ENCODE measurements at regions not wholly inside any gene's neighbourhood (a gene's known extent, or its start where the extent isn't known, plus 50 kb on each side); places are given as distances from the start of the nearest gene placed in this dataset.
A peak's percentile ranks its signal among the peaks of the same experiment; 100 is the strongest.

DNA sequence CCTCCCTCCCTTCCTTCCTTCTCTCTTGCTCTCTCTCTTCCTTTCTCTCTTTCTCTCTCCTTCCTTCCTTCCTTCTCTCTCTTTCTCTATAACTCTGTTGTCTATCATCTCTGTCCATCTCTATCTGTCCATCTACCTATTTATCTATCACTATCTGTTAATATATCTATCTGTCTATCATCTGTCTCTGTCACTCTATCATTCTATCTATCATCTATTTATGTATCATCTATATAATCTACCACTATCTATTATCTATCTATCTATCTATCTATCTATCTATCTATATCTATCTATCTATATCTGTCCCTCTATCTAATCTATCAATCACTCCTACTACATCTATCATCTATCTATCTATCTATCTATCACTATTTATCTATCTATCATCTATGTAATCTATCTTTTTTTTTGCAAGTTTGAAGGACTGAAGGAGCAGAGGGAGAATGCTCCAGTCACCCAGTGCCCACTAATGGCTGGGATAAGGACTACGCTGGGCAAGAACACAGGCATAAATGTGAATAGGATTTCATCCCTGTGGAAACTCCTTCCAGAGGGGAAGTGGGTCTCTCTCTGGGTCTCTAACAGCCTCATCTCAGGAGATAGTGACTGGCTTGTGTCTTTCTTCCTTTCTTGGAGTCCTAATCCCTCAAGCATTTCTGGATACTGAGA lies 427.0 kb downstream of the LPIN1 start:
- intact Hi-C loops (cut with micrococcal nuclease): loop anchor here (10.0 kb wide), 2 partner anchors 339 to 541 kb away; partner anchors contain the start of gene TRIB2
- no peak for DNase-seq (ENCODE audit: low read depth, low spot score)

More for the DNA sequence above, 427.0 kb downstream of the LPIN1 start:
- RAD21 ChIA-PET (ENCODE audit: low non-redundant PET in 1 of 2, low total read pairs in 2 of 2, uncharacterized antibody in 2 of 2, unreplicated experiment in 2 of 2): no interaction called here
- Histone ChIP-seq H3K27ac (ENCODE audit: low read depth, low read length) (no peak overlapping the region), H2AFZ (ENCODE audit: low read depth, low read length, poor library complexity, severe bottlenecking) (no peak overlapping the region), H3K36me3 (ENCODE audit: control insufficient read depth in 1 of 2, insufficient read depth in 2 of 2, low read length in 2 of 2) (no peaks in the 10 kb centered on the region), H3K79me2 (ENCODE audit: insufficient read depth, low read length) (no peaks in the 10 kb centered on the region), H3K4me1 (ENCODE audit: control insufficient read depth in 1 of 2, insufficient read depth in 2 of 2, low read length in 2 of 2) (peaks cover 11 to 18% of the 10 kb centered on the region in 2 experiments; a peak in 3 of 4 replicates), H3K9me2 (ENCODE audit: insufficient read depth) (no peaks in the 10 kb centered on the region), H4K20me1 (ENCODE audit: insufficient read depth) (no peaks in the 10 kb centered on the region), H3K4me3 (replicated peaks in 1 of 2; ENCODE audit: low read depth in 1 of 2, low read length in 2 of 2) (no peak overlapping the region), H3K9ac (ENCODE audit: low read length) (no peak overlapping the region), H3K27me3 (ENCODE audit: insufficient read depth, low read length) (no peaks in the 10 kb centered on the region), H3K4me2 (ENCODE audit: low read length) (no peak overlapping the region), H3K9me3 (ENCODE audit: control insufficient read depth in 1 of 2, insufficient read depth in 1 of 2, low read depth in 1 of 2, low read length in 2 of 2) (no peaks in the 10 kb centered on the region)
- BruUV-seq (replicated peaks): no TSS peak
- no peak for ATAC-seq
- CTCF ChIA-PET: no interaction called here
- POLR2A ChIA-PET: no interaction called here
- TF ChIP-seq, protein P1, sequence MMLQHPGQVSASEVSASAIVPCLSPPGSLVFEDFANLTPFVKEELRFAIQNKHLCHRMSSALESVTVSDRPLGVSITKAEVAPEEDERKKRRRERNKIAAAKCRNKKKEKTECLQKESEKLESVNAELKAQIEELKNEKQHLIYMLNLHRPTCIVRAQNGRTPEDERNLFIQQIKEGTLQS (IDR thresholded peaks at IDR 0.05): no peak
- TF ChIP-seq YY1 (IDR thresholded peaks at IDR 0.05; ENCODE audit: extremely low read depth, insufficient replicate concordance, low read depth, low read length): no peak
- TF ChIP-seq EZH2 (IDR thresholded peaks at IDR 0.05): no peak
- peak; percentile 55 for TF ChIP-seq RAD21 (IDR thresholded peaks at IDR 0.05; ENCODE audit: low read depth)
- TF ChIP-seq, protein P2, sequence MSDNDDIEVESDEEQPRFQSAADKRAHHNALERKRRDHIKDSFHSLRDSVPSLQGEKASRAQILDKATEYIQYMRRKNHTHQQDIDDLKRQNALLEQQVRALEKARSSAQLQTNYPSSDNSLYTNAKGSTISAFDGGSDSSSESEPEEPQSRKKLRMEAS (IDR thresholded peaks at IDR 0.05): no peak
- TF ChIP-seq SIN3A (IDR thresholded peaks at IDR 0.05; ENCODE audit: low read depth): no peak
- TF ChIP-seq, protein P3, sequence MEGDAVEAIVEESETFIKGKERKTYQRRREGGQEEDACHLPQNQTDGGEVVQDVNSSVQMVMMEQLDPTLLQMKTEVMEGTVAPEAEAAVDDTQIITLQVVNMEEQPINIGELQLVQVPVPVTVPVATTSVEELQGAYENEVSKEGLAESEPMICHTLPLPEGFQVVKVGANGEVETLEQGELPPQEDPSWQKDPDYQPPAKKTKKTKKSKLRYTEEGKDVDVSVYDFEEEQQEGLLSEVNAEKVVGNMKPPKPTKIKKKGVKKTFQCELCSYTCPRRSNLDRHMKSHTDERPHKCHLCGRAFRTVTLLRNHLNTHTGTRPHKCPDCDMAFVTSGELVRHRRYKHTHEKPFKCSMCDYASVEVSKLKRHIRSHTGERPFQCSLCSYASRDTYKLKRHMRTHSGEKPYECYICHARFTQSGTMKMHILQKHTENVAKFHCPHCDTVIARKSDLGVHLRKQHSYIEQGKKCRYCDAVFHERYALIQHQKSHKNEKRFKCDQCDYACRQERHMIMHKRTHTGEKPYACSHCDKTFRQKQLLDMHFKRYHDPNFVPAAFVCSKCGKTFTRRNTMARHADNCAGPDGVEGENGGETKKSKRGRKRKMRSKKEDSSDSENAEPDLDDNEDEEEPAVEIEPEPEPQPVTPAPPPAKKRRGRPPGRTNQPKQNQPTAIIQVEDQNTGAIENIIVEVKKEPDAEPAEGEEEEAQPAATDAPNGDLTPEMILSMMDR (IDR thresholded peaks at IDR 0.05 in 2 of 3, conservative IDR thresholded peaks at IDR 0.05 in 1 of 3; ENCODE audit: borderline replicate concordance in 1 of 3, insufficient read depth in 1 of 3, low read depth in 2 of 3, low read length in 2 of 3): peak in 2 of 3 experiments; percentile 15 to 31; a peak in 3 of 6 replicates
- TF ChIP-seq CEBPB (IDR thresholded peaks at IDR 0.05; ENCODE audit: low read depth): no peak
